Superior temporal gyrus (tissue), 1 donor: ENCODE measurements at regions not wholly inside any gene's neighbourhood (a gene's known extent, or its start where the extent isn't known, plus 50 kb on each side); places are given as distances from the start of the nearest gene placed in this dataset.
A peak's percentile ranks its signal among the peaks of the same experiment; 100 is the strongest.

Source experiments
- DNase-seq: peaks from one replicate; pipeline ENCODE4 v3.0.0-alpha.2; 2016; ENCODE audit errors: extremely low spot score

DNA sequence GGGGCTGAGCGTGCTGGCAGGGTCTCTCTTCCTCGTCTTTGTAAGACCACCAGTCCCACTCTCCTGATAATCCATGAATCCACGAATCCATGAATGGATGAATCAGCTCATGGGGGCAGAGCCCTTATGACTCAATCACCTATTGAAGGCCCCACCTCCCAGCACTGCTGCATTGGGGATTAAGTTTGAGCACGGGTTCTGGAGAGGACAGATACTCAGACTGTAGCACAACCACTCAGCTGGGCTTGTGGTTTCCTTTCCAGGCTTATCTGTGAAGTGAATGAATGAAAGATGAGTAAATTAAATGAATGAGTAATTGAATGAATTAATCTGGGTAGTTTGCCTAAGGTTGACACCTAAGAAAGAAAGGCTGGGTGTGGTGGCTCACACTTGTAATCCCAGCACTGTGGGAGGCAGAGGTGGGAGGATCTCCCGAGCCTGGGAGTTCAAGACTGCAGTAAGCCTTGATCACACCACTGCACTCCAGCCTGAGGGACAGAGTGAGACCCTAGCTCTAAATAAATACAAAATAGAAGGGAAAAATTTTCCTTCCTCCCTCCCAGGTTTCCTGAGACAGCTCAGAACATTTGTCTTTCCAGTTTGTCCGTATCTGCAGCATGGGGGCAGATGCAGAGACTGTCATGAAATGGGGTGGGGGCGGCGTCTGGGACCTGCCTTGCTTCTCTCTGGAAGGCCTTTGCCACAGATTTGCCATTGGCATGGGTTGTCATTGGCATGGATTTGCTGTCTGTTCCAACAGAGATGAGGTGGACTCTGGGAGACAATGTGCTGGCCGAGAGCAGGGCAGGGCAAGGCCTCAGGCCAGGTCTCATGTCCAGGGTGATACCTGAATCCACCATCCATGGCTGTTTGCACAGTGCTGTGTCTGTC is 187.7 kb upstream of the C1orf174 start:
- DNase-seq = no peak

DNA sequence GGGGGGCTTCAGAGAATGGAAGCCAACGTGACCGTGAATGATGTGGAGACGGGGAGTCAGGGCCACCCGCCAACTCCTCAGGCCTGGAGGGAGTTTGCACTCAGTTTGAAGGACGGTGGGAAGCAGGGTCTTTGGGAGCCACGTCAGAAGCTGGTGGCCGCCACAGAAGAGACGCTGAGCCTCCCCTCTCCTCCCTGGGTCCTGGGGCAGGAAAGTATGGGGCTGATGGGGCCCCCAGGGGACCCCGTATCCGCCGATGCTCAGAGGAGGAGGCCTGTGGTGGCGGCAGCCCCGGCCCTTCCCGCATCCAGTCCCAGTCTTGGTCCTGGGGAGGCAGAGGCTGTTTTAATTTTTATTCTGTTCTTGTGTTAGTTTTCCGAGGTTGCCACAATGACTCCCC is 188.6 kb upstream of the C1orf174 start:
- DNase-seq = no peak

DNA sequence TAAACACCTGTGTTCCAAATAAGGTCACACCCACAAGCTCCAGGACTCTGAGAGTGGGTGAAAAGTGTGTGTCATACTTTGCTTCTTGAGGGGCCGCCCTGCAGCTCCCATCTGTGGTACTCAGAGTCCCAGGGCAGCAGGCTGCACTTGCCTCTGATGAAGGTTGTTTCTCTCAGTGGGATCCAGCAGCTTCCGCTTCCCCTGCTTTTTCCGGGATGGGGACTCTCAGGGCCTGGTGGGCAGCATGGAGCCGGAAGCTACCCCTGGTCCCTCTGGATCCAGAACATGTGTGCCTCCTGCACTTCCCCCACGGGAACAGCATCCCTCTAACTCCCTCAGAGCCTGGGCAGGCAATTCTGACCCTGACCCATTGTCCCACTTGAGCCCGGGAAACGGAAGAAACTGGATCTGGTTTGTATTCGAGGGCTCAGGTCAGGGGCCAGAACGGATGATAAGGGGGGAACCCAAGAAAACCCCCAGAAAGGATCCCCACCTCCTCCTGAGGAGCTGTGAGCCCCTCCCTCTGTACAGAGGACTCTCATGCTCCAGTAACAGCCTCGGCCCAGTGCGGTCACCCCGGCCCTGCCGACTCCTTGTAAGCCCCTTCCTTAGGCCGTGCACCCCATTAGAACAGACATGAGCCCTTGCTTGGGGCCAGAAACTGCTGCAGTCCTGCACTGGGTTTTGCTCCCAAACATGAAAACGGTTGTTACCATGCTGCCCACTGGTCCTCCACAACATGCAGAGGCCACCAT is 189.5 kb upstream of the C1orf174 start:
- no peak for DNase-seq

DNA sequence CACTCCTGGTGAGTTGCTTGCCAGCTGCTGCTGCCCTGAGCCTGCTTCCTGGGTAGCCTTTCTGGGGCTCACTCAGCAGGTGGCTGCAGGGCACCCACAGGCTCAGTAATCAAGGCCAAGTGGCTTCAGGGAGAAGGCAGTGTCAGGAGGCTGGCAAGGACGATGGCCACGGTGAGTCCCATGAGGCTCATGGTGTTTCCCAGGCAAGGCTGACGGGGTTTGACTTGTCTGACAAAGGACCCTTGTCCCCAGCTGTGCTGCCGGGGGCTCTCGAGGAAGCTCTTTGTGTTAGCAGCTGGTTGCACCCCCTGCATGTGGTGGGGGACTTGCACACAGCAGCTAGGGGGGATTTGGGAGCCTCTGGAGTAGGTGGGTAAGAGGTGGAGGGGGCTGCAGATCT is 190.5 kb upstream of the C1orf174 start:
- no peak for DNase-seq

DNA sequence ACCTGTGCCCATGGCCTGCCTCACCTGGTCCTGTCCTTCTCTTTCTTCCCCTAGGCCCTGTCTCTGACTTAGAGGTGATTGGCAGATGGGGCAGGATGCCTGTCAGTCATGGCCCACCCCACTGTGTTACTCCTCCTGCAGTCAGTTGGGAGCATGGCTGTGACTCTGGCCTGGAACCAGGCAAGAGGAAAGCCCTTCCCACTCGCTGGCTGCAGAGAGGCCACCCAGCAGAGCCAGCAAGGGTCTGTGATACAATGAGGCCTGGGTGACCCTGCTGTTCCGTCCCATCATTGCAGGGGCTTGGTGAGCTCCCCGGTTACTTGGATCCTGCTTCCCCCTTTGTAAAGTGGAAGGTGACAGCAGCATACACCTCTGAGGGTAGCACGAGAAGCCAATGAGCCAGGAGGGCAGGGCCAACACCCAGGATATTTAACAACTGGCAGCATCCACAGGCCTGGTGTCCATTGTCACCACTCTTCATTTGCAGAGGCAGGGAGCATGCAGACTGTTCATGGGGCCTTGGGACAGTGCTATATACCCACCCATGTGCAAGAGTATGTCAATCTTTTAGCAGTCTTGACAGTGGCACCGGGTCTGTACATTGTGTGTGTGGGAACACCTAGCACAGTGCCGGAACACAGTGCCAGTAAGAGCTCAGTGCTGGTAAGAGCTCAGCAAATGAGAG is 191.0 kb upstream of the C1orf174 start:
- no peak for DNase-seq

DNA sequence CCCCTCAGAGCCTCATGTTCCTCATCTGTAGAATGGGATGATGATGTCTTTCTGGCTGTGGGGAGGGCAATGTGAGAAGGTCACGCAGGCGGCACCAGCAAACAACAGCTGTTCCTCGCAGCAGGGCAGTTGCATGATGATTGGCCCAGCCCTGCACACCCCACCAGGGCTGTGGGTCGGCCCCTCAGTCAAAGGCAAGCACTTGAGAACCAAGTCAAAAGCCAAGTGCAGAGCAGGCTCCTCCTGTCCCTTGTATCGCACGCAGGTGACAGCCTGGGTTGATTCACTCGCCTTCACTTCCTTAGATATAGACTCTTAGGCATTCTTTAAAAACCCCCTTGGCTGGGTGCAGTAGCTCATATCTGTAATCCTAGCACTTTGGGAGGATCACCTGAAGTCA is 191.9 kb upstream of the C1orf174 start:
- no peak for DNase-seq

DNA sequence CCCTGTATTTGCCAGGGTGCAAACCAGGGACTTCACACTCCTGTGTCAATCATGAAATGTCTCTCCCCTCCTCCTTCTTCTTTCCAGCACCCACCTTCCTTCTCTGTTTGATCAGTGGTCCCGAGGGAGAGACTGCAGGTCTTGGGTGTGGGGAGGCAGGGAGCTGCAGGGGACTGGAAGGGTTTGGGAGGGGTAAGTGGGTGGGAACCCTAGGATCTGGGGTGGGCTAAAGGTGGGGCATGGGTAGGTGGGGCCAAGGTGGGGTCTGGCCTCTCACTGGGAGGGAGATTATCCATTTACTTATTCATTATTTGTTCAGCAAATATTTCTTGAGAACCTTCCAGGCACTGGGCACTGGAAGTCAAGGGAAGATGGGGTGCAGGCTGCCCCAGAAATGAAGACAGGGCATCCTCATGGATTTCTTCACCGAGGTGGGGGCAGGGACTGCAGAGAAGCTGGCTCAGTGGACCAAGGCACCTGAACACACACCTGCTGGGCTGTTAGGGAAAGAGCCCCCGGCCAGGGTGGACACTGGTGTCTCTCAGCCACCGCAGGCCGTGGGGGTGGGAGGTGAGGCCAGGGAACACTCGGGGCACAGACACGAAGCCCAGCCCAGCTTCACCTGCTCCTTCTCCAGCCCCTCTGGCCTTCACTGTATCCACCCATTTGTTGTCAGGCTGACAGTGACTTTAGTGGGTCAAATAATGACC is 193.9 kb upstream of the C1orf174 start:
- DNase-seq = no peak

DNA sequence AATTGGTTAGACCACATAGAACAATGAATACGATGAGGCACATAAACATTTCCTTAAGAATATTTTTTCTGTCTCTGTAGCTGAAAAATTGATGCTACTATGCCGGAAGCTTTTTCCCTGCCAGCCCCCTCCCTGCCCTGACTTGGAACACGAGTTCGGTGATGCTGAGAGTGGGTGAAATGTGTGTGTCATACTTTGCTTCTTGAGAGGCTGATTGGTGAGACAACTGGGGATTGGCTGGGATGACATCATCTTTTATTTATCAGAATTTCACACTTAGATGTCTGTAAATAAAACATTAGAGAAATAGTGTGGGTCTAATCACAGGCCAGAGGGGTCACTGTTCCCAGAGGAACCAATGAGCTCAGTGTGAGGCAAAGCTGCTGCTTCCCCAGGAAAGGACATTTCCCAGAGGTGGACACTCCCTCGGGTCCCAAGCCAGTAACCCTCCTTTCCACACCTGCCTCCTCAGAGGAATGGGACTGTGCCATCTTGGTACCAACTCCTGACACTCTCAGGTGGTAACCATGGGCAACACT is 195.4 kb upstream of the C1orf174 start:
- no peak for DNase-seq

DNA sequence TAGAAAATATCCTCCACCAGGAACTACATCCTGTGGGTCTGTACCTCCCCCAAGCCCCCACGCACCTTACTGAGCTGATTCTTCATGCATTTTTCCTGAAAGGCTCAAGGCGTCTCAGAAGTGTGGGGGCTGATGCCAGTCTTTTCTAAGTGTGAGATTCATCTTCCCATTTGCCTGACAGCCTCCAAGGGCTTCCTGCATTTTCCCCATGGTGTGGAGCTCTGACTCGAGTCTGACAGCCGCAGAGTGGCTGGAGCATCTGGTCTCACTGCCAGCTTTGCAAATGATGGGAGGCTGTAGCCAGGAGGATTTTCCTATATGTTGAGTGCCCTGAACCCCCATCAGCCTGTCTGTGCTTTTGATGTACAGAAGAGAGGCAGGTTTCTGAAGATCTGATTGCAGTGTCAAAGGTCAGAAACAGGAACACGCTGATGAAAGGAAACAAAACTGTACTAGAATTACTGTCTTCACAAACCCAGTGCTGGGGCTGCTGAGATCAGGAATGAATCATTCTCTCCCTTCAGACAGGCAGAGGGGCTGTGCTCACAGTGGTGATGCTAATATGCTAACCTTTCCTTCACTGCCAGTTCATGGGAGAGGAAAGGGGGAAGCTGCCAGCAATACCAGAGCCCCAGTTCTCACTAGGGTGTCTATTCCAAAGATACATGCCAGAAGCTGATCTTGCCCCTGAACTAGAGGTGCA is 201.5 kb upstream of the C1orf174 start:
- DNase-seq = peak; percentile 16

DNA sequence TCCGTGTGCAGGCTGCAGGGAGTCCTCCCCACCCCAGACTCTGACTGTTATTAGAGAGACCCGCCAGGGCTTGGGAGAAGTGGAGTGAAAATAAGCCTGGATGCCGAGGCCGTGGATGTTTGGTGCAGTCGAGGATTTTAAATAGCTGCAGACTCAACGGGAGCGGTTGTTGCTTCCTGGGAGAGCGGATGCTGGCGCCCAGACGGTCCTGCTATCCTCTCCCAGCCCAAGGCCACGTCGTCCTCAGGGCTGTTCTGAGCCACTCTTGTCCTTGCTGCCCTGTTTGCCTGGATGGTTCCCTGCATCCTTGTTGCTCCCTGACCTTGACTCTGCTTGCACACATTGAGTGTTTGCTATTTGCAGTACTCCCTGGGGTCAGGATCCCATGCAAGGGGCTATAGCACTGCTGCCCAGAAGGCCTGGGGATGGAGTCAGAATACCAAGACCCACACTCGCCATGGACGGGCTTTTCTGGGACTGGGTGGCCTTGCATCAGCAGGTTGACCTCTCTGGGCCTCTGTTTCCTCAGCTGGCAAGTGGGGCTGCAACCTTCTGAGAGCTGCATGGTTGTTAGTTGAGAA is 205.3 kb upstream of the C1orf174 start:
- DNase-seq = no peak

DNA sequence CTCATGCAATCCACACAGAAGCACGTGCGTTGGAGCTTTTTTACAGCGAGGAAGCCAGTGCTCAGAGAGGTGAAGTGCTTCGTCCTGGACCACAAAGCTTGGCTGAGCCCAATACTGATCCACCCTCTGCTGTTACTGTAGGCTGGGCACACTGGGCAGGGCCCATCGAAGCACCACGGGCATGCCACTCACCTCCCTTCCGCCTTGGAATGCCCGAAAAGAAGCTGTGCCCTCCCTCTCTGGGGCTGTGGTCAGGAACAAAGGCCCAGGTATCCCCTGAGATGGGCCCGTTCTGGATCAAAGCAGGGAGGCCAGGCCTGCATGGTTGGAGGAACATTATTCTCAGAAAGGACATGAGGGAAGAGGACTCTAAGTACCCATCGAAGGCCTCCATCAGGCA is 206.7 kb upstream of the C1orf174 start:
- DNase-seq = no peak

DNA sequence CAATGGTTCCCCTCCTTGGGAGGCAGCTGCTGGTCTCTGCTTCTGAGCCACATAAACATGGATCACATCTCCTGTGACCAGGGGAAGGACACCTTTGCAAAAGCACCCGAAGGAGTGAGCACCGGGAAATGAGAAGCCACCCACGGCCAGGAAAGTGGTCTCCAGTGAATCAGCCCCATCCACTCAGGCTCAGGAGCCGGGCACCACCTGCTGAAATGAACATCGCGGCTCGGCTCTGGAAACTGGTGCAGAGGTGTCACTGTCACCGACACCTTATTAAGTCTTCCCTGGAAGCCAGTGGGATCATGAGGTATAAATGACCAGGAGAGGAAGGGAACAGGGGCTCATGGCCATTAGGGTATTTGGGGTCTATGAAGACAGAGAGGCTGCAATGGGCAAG is 207.2 kb upstream of the C1orf174 start:
- DNase-seq = no peak

DNA sequence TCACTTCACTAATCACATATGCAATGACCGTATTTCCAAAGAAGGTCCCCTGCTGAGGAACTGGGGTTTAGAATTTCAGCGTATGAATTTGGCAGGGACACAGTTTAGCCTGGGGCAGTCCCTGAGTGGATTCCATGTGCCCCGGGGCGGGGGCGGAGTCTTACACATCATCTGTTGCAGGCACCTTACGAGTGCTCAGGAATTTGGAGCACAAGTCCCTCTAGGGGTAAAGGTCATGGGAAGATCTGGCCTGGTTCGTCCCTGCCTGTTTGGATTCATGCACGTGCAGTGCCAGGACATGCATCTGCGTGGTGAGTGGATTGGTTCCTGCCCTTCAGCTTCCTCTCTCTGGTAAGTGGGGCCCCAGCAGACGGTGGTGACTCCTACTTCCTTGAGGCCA is 208.3 kb upstream of the C1orf174 start:
- DNase-seq = no peak

DNA sequence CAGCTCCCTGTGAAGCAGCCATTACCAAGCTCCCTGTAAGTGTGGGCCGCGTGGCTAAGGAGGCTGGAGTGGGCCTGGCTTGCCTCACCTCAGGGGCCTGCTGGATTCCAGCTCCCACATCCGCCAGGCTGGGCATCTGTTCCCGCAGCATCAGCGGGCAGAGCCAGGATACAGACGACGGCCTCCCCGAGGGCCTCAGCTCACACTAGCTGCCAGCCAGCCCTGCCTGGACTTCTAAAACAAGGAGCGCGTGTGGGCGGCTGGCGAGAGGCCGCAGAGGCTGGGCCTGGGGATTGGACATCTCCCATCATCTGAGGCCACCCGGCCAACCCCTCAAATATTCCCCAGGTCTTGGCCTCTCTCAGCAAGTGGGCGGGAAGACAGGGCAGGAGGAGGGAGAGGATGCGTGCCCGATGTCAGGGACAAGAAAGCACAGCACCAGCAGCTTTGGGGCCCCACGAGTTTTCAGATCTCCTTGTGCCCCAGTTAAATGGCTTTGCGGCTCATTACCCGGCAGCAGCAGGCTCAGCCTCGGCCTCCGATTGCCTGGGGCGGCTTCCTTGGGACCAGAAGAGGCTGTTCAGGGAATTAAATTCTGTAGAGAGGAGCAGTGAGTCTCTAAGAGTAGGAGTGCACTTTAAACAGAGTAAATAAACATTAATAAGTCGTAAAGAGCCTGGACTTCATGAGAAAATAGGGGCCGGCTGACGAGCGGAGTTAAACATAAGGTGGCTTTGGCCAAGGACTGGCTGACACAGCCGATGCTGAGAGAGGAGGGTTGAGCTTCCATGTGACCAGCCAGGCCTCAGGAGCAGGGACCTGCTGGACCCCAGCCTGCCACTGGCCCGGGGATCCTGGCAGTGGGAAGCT is 208.9 kb upstream of the C1orf174 start:
- no peak for DNase-seq

DNA sequence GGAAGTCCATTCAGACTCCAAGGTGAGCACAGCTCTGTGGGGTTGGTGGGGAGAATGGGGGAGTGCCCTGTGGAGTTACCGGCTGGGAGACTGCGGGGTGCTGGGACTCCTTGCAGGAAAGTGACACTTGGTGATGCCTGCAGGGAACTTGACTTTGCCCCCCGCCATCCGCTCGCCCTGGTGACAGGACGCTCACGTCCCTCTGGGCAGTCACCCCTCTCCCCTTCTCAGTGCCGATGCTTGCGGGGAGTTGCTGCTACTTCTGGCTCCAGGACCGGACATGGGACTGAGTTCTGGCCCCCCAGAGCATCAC is 209.5 kb upstream of the C1orf174 start:
- no peak for DNase-seq

DNA sequence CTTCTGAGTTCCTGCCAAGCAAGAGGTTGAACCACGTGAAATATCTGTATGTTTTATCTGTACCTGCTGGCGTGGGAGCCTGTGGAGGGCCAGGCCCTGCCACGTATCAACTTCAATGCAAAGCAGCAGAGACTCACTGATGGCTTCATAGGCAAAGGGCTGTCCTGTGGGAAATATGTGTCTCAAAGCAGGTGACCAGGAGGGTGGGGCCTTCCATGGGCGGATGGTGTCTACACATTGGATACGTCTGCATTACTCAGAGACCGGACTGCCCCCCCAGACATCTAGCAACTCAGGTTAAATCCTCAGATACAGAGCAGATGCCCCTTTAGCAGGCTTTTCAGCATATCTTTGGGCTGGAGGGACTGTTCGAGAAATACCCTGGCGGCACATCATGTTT is 210.8 kb upstream of the C1orf174 start:
- no peak for DNase-seq

DNA sequence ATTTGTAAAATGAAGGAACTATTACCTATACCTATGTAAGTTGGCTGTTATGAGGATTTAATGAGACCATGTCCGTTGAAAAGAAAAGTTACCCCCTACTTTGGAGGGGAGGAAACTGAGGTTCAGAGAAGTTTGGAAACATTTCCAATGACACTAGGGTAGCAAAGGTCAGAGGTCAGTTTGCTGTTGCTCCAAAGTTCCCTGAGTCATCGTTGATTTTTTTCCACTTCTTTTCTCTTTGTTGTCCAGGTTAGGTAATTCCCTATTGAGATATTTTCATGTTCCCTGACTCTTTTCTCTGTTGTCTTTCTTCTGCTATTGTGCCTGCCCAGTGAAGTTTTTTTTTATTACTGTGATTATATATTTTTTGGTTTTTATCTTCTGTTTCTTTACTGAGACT is 213.8 kb upstream of the C1orf174 start:
- DNase-seq = no peak

DNA sequence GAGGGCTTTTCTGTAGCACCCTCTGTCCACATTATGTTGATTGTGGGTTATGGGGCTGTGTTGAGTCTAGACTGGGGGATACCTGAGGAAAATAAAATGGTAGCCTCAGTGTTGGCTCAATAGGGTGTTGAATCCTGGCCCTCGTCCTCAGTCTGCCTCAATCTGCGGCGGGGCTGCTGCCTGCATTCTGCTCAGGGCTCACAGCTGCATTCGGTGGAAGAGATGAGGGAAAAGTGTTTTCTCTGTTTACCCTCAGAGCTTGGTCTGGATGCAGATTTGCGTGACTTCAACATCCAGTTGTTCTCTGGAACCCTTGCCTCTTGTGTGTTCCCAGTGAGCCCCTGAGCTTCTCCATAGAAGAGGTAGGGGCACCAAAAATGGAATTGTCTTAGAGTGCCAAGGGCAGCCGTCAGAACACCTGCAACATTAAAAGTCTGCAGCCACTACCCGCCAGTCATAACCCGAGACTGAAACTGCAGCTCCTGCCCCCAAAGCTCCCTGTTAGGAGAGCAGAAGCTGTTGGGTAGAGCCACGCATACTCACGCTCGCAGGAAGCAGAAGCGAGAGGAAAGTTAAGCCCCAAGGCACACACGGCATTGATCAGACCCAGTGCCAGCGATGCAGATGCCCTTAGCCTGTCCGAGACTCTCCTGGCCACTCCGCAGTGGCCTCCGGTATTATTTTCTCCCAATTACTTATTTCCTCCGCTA is 215.3 kb upstream of the C1orf174 start:
- no peak for DNase-seq

DNA sequence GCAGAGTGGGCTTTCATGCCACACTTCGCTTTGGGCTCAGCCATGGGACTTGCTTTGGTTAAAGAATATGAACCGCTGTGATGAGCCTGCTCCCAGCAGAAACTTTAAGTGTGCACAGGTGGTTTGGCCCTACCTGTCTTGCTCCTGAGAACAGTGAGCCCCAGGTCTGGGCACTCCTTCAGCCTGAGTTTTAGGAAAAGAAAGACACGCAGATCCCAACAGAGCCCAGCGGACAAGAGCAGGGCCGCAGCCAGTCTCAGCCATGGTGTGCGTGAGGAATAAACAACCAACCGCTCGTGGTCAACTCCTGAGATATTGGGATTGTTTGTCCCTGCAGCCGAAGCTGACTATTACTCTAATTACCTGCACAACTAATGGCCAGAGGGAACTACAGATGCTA is 217.1 kb upstream of the C1orf174 start:
- no peak for DNase-seq
